Lower leg skin (tissue), 3 donors: ENCODE measurements at regions not wholly inside any gene's neighbourhood (a gene's known extent, or its start where the extent isn't known, plus 50 kb on each side); places are given as distances from the start of the nearest gene placed in this dataset.

Experiments used
- POLR2A ChIP-seq, 2 donors: fragments of 450-650 bp; IDR thresholded peaks; one replicate each; pipeline ENCODE4 v1.6.1; 2016 to 2017; ENCODE audit warnings: antibody characterized with exemption in 2 of 2, mild to moderate bottlenecking in 1 of 2, moderate library complexity in 1 of 2
- TF ChIP-seq, protein P1 (sequence below), 3 donors: fragments of 450-650 bp; IDR thresholded peaks; one replicate each; pipeline ENCODE4 v1.5.1; 2016; ENCODE audit warnings: antibody characterized with exemption in 3 of 3, mild to moderate bottlenecking in 3 of 3, moderate library complexity in 2 of 3

- TF ChIP-seq, protein P1, sequence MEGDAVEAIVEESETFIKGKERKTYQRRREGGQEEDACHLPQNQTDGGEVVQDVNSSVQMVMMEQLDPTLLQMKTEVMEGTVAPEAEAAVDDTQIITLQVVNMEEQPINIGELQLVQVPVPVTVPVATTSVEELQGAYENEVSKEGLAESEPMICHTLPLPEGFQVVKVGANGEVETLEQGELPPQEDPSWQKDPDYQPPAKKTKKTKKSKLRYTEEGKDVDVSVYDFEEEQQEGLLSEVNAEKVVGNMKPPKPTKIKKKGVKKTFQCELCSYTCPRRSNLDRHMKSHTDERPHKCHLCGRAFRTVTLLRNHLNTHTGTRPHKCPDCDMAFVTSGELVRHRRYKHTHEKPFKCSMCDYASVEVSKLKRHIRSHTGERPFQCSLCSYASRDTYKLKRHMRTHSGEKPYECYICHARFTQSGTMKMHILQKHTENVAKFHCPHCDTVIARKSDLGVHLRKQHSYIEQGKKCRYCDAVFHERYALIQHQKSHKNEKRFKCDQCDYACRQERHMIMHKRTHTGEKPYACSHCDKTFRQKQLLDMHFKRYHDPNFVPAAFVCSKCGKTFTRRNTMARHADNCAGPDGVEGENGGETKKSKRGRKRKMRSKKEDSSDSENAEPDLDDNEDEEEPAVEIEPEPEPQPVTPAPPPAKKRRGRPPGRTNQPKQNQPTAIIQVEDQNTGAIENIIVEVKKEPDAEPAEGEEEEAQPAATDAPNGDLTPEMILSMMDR (IDR thresholded peaks at IDR 0.05): no peak
- TF ChIP-seq POLR2A (IDR thresholded peaks at IDR 0.05): no peak
Measured at GRCh38 chr11:97007283-97007682, 617.5 kb downstream of the JRKL start.
